Sigmoid colon (tissue), 4 donors: ENCODE measurements at regions not wholly inside any gene's neighbourhood (a gene's known extent, or its start where the extent isn't known, plus 50 kb on each side); places are given as distances from the start of the nearest gene placed in this dataset.

Experiments used
- EP300 ChIP-seq, 4 donors: sonication (generic); formaldehyde crosslinking; IDR thresholded peaks; one replicate each; pipeline ENCODE4 v1.6.1; 2017; ENCODE audit warnings: antibody characterized with exemption in 4 of 4
- POLR2A ChIP-seq, 2 donors: fragments of 450-650 bp; IDR thresholded peaks; one replicate each; pipeline ENCODE4 v1.6.1; 2016; ENCODE audit warnings: antibody characterized with exemption in 2 of 2, mild to moderate bottlenecking in 2 of 2, moderate library complexity in 2 of 2
- POLR2AphosphoS5 ChIP-seq, 4 donors: sonication (generic); formaldehyde crosslinking; IDR thresholded peaks; one replicate each; pipeline ENCODE4 v1.6.1; 2017; ENCODE audit warnings: antibody characterized with exemption in 4 of 4
- TF ChIP-seq, protein P1 (sequence below), 4 experiments: fragments of 450-650 bp in 3 of 4; fragments of 200-600 bp in 1 of 4; IDR thresholded peaks; one replicate each; pipeline ENCODE4 v1.5.1; 2016 to 2019; ENCODE audit warnings: antibody characterized with exemption in 4 of 4, mild to moderate bottlenecking in 3 of 4, moderate library complexity in 2 of 4

GRCh38 chr11:33533386-33534052 lies 167.1 kb downstream of the C11orf91 start:
- TF ChIP-seq EP300 (IDR thresholded peaks at IDR 0.05) (no peak), POLR2A (IDR thresholded peaks at IDR 0.05) (no peak), POLR2AphosphoS5 (IDR thresholded peaks at IDR 0.05) (no peak)
- TF ChIP-seq, protein P1, sequence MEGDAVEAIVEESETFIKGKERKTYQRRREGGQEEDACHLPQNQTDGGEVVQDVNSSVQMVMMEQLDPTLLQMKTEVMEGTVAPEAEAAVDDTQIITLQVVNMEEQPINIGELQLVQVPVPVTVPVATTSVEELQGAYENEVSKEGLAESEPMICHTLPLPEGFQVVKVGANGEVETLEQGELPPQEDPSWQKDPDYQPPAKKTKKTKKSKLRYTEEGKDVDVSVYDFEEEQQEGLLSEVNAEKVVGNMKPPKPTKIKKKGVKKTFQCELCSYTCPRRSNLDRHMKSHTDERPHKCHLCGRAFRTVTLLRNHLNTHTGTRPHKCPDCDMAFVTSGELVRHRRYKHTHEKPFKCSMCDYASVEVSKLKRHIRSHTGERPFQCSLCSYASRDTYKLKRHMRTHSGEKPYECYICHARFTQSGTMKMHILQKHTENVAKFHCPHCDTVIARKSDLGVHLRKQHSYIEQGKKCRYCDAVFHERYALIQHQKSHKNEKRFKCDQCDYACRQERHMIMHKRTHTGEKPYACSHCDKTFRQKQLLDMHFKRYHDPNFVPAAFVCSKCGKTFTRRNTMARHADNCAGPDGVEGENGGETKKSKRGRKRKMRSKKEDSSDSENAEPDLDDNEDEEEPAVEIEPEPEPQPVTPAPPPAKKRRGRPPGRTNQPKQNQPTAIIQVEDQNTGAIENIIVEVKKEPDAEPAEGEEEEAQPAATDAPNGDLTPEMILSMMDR (IDR thresholded peaks at IDR 0.05) = no peak
